BLaER1 (cell line): ENCODE measurements at regions not wholly inside any gene's neighbourhood (a gene's known extent, or its start where the extent isn't known, plus 50 kb on each side); places are given as distances from the start of the nearest gene placed in this dataset.
"Not testable (repeated sequence)": the region's sequence is repeated elsewhere in the genome, so short reads cannot be mapped to it uniquely, and the experiment has no call there.

Experiments
- H3K27ac ChIP-seq: shearing (Covaris generic); formaldehyde crosslinking; 2 replicates; pipeline ENCODE4 v1.8.1; 2022
- H3K27me3 ChIP-seq: shearing (Covaris generic); formaldehyde crosslinking; 2 replicates; pipeline ENCODE4 v1.8.1; 2022
- H3K36me3 ChIP-seq: shearing (Covaris generic); formaldehyde crosslinking; 2 replicates; pipeline ENCODE4 v1.8.1; 2022
- H3K4me1 ChIP-seq: shearing (Covaris generic); formaldehyde crosslinking; 2 replicates; pipeline ENCODE4 v1.8.1; 2022
- H3K4me2 ChIP-seq: shearing (Covaris generic); formaldehyde crosslinking; 2 replicates; pipeline ENCODE4 v1.8.1; 2022
- H3K4me3 ChIP-seq: shearing (Covaris generic); formaldehyde crosslinking; 2 replicates; pipeline ENCODE4 v1.8.1; 2022
- H3K9ac ChIP-seq: shearing (Covaris generic); formaldehyde crosslinking; 2 replicates; pipeline ENCODE4 v1.8.1; 2022
- H3K9me3 ChIP-seq: shearing (Covaris generic); formaldehyde crosslinking; 2 replicates; pipeline ENCODE4 v1.8.1; 2022
- H4K20me1 ChIP-seq: shearing (Covaris generic); formaldehyde crosslinking; 2 replicates; pipeline ENCODE4 v1.8.1; 2022
- Cebpa-rat ChIP-seq: shearing (Covaris generic); IDR thresholded peaks from 2 replicates; pipeline ENCODE4 v1.8.1; 2022

- Histone ChIP-seq H3K27me3 (no peaks in the 10 kb centered on the region), H3K4me3 (no peak overlapping the region), H3K9me3 (peaks cover 7% of the 10 kb centered on the region; the same call in 1 of the 2 replicates), H3K36me3 (no peaks in the 10 kb centered on the region), H3K9ac (no peak overlapping the region), H3K4me2 (no peak overlapping the region), H3K4me1 (no peaks in the 10 kb centered on the region), H4K20me1 (no peaks in the 10 kb centered on the region), H3K27ac (no peak overlapping the region)
- no peak for TF ChIP-seq Cebpa-rat
Observed at GRCh38 chr4:77454858-77455257, 150.8 kb upstream of the CXCL13 start.

DNA sequence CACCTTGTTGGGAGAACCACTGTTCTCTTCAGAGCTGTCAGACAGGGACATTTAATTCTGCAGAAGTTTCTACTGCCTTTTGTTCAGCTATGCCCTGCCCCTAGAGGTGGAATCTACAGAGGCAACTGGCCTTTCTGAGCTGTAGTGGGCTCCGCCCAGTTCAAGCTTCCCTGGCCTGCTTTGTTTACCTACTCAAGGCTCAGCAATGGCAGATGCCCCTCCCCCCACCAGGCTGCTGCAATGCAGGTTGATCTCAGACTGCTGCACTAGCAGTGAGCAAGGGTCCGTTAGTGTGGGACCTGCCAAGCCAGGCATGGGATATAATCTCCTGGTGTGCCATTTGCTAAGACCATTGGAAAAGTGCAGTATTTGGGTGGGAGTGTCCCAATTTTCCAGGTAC, 141.5 kb upstream of the CXCL13 start:
- H4K20me1 ChIP-seq, H3K4me1 ChIP-seq, H3K4me3 ChIP-seq, H3K4me2 ChIP-seq, H3K27ac ChIP-seq, H3K27me3 ChIP-seq, H3K36me3 ChIP-seq, H3K9ac ChIP-seq: not testable (repeated sequence)
- peaks cover 15% of the 10 kb centered on the region for H3K9me3 ChIP-seq

- no peak overlapping the region for H3K4me3 ChIP-seq
- TF ChIP-seq Cebpa-rat, result no peak
- H3K36me3 ChIP-seq, result no peaks in the 10 kb centered on the region
- H4K20me1 ChIP-seq, result no peaks in the 10 kb centered on the region
- peaks cover 10% of the 10 kb centered on the region for H3K9me3 ChIP-seq
- H3K9ac ChIP-seq, result no peak overlapping the region
- H3K27ac ChIP-seq, result no peak overlapping the region
- no peaks in the 10 kb centered on the region for H3K4me1 ChIP-seq
- H3K27me3 ChIP-seq, result no peaks in the 10 kb centered on the region
- H3K4me2 ChIP-seq, result no peak overlapping the region
Observed at GRCh38 chr4:77465271-77465670, 140.3 kb upstream of the CXCL13 start.

DNA sequence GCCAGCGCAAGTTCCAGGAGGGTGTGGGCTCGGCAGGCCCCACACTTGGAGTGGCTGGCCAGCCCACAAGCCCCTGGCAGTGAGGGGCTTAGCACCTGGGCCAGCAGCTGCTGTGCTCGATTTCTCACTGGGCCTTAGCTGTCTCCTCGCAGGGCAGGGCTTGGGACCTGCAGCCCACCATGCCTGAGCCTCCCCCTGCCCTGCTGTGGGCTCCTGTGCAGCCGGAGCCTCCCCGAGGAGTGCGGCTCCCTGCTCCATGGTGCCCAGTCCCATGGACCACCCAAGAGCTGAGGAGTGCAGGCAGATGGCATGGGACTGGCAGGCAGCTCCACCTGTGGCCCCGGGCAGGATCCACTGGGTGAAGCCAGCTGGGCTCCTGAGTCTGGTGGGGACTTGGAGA, 139.2 kb upstream of the CXCL13 start:
- no peak overlapping the region for H3K27ac ChIP-seq
- no peaks in the 10 kb centered on the region for H3K27me3 ChIP-seq
- H3K4me2 ChIP-seq, result no peak overlapping the region
- H3K36me3 ChIP-seq, result no peaks in the 10 kb centered on the region
- TF ChIP-seq Cebpa-rat, result no peak
- H3K9ac ChIP-seq, result no peak overlapping the region
- H3K4me3 ChIP-seq, result no peak overlapping the region
- H3K4me1 ChIP-seq, result no peaks in the 10 kb centered on the region
- H3K9me3 ChIP-seq, result peaks cover 10% of the 10 kb centered on the region
- H4K20me1 ChIP-seq, result no peaks in the 10 kb centered on the region

DNA sequence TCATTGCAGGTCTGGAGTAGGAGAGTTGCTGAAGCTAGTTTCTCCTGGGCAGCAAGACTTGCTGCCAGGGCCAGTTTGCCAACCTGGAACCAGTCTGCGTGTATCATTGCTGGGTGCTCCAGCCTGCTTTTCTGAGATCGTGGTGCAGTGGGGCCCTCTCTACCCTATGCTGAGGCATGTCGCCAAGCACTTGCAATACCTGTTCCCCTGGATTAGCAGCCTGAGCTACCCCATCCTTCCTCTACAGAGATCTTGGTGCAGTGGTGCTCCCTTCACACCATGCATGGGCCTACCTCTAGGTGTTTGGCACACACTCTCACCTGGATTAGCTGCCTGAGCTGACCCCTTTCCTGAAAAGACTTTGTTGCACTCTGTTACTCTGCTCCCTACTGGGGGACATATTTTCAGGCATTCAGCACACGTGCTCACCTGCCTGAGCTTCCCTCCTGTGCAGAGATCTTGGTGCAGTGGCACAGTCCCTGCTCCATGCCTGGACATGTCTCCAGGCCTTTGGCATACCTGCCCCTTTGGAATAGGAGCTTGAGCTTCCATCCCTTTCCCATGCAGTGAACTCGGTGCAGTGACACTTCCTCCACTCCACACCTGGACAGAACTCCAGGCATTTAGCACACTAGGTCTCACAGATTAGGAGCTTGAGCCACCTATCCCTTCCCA, 133.7 kb upstream of the CXCL13 start:
- no peaks in the 10 kb centered on the region for H3K4me1 ChIP-seq
- no peak overlapping the region for H3K4me2 ChIP-seq
- TF ChIP-seq Cebpa-rat, result no peak
- no peaks in the 10 kb centered on the region for H4K20me1 ChIP-seq
- H3K27me3 ChIP-seq, result no peaks in the 10 kb centered on the region
- H3K9me3 ChIP-seq, result no peaks in the 10 kb centered on the region
- H3K27ac ChIP-seq, result no peak overlapping the region
- no peak overlapping the region for H3K9ac ChIP-seq
- no peak overlapping the region for H3K4me3 ChIP-seq
- no peaks in the 10 kb centered on the region for H3K36me3 ChIP-seq

GRCh38 chr4:77473509-77473908, 132.1 kb upstream of the CXCL13 start:
- Histone ChIP-seq H3K27me3 (no peaks in the 10 kb centered on the region), H3K9ac (no peak overlapping the region), H4K20me1 (no peaks in the 10 kb centered on the region), H3K4me2 (no peak overlapping the region), H3K36me3 (no peaks in the 10 kb centered on the region), H3K4me3 (no peak overlapping the region), H3K4me1 (no peaks in the 10 kb centered on the region), H3K9me3 (no peaks in the 10 kb centered on the region), H3K27ac (no peak overlapping the region)
- TF ChIP-seq Cebpa-rat, result no peak

DNA sequence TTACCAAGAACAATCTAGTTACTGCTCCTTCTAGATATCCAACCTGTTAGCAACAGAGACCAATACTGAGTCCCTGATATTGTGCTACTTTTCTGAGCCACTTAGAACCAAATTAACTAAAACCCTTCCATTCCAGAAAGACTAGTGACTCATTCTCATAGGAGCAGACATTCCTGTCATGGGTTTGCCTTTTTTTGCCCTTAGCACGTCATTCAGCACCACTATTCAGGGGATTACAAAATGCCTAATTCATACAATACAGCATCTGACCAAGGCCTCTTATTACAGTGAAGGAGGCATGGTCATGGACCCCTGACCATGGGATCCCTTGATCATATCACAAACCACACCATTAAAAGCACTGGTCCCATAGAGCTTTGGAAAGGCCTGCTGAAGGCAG, 123.8 kb upstream of the CXCL13 start:
- Histone ChIP-seq H3K9ac (no peak overlapping the region), H3K4me1 (no peaks in the 10 kb centered on the region)

GRCh38 chr4:77488882-77489281, 116.7 kb upstream of the CXCL13 start:
- H3K9ac ChIP-seq, result no peak overlapping the region
- H3K4me3 ChIP-seq, result no peak overlapping the region
- no peak overlapping the region for H3K27ac ChIP-seq
- no peaks in the 10 kb centered on the region for H3K9me3 ChIP-seq
- TF ChIP-seq Cebpa-rat, result no peak
- no peaks in the 10 kb centered on the region for H3K36me3 ChIP-seq
- no peaks in the 10 kb centered on the region for H3K27me3 ChIP-seq
- H3K4me1 ChIP-seq, result no peaks in the 10 kb centered on the region; the same call in 1 of the 2 replicates
- H3K4me2 ChIP-seq, result no peak overlapping the region
- H4K20me1 ChIP-seq, result no peaks in the 10 kb centered on the region

More for the DNA sequence above, 123.8 kb upstream of the CXCL13 start:
- Histone ChIP-seq H3K36me3 (no peaks in the 10 kb centered on the region), H3K9me3 (no peaks in the 10 kb centered on the region), H3K27me3 (no peaks in the 10 kb centered on the region), H3K4me2 (no peak overlapping the region), H4K20me1 (no peaks in the 10 kb centered on the region), H3K27ac (no peak overlapping the region), H3K4me3 (no peak overlapping the region)
- TF ChIP-seq Cebpa-rat, result no peak

- Histone ChIP-seq H3K27me3 (no peaks in the 10 kb centered on the region), H3K4me2 (no peak overlapping the region), H3K4me1 (no peaks in the 10 kb centered on the region; the same call in 1 of the 2 replicates), H3K27ac (no peak overlapping the region), H3K9ac (no peak overlapping the region), H3K36me3 (no peaks in the 10 kb centered on the region), H3K9me3 (no peaks in the 10 kb centered on the region), H4K20me1 (no peaks in the 10 kb centered on the region), H3K4me3 (no peak overlapping the region)
- TF ChIP-seq Cebpa-rat, result no peak
Observed at GRCh38 chr4:77493120-77493752, 112.4 kb upstream of the CXCL13 start.

GRCh38 chr4:77493829-77494551, 111.6 kb upstream of the CXCL13 start:
- no peak overlapping the region for H3K9ac ChIP-seq
- H3K4me3 ChIP-seq, result no peak overlapping the region
- no peaks in the 10 kb centered on the region for H4K20me1 ChIP-seq
- no peaks in the 10 kb centered on the region for H3K9me3 ChIP-seq
- no peak overlapping the region for H3K27ac ChIP-seq
- no peaks in the 10 kb centered on the region; the same call in 1 of the 2 replicates for H3K4me1 ChIP-seq
- H3K36me3 ChIP-seq, result no peaks in the 10 kb centered on the region
- TF ChIP-seq Cebpa-rat, result no peak
- no peaks in the 10 kb centered on the region for H3K27me3 ChIP-seq
- H3K4me2 ChIP-seq, result no peak overlapping the region
